IPS-NIHi7 (cell line): ENCODE measurements at regions not wholly inside any gene's neighbourhood (a gene's known extent, or its start where the extent isn't known, plus 50 kb on each side); places are given as distances from the start of the nearest gene placed in this dataset.
A peak's percentile ranks its signal among the peaks of the same experiment; 100 is the strongest.

ENCODE experiments used
- DNase-seq: peaks from one replicate; pipeline ENCODE4 v3.0.0; 2012; ENCODE audit warnings: mixed read lengths; ENCODE audit errors: extremely low spot score

DNA sequence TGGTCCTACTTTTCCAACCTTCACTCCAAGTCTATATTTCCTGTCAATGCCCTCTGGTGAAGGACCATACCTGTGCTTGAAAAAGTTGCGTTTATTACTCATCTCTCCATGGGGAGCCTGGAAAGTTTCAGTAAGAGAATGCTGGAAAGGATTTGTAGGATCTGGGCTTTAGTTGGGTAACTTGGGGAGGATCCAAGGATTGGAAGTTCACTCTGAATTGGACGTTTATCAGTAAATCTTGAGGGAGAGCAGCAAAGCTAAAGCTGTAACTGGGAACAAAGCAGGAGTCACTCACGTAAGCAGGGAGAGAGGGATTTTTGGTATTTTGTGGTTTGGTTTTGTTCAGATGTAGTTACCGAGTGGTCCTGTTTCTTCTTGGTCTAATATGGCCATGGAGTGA is 51.4 kb upstream of the NPVF start:
- no peak for DNase-seq

GRCh38 chr7:25280181-25280580 is 51.9 kb upstream of the NPVF start:
- no peak for DNase-seq

DNA sequence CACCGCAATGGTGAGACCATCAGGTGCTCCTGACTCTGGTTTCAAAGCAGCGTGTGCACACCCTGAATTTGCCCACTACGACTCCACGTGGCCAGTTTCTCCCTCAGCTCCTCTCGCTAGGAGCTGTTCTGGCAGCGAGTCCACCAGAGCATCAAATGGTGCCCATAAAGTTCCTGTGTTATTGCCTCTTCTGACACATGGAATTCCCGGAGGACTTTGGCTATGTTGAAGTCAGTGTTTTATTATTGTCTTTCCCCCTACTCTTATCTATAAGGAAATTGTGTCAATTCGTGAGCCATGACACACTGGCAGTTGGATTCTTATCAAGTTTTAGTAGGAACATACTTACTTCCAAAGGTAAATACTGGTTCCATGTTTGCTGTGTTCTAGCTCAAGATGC is 53.9 kb upstream of the NPVF start:
- no peak for DNase-seq

DNA sequence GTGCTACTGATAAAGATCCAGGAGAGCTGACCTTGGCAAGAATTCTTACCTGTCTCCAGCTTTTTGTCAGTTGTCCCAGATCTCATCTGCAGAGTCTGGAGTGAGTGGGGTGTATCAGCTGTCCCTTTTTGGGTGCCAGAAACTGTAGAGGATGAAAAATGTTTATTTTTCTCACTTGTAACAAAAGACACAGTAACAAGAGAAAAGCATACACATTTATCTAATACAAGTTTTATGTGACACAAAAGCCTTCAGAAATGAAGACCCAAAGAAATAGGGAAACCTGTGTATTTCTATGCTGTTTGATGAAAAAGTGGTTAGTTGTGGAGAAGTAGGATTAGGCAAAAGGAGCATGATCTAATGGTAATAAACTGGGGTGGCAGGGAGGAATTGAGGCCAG is 58.5 kb upstream of the NPVF start:
- no peak for DNase-seq

GRCh38 chr7:25287291-25287690 is 59.0 kb upstream of the NPVF start:
- no peak for DNase-seq

- no peak for DNase-seq
Measured at GRCh38 chr7:25288556-25289307, 60.4 kb upstream of the NPVF start.

DNA sequence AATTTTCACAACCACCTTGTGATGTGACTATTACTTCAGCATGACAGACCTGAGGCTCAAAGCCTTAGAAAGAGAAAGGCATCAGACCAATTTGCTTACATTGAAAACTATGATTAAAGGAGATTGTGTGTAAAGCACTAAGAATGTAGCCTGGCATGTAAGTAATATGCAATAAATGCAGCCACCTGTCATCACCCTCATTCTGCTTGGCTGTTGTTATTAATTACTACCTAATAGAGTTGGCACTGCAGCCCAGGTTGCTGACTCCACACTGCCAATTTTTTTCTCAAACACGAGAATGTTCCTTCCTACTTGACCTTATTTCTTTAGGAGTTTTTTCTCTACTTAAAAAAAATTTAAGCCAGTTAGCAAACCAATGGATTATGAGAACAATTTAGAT is 61.2 kb upstream of the NPVF start:
- no peak for DNase-seq

GRCh38 chr7:25294624-25295023 is 66.3 kb upstream of the NPVF start:
- no peak for DNase-seq

- DNase-seq = no peak
Measured at GRCh38 chr7:25295387-25295786, 67.1 kb upstream of the NPVF start.

GRCh38 chr7:25296086-25296485 is 67.8 kb upstream of the NPVF start:
- DNase-seq = no peak

DNA sequence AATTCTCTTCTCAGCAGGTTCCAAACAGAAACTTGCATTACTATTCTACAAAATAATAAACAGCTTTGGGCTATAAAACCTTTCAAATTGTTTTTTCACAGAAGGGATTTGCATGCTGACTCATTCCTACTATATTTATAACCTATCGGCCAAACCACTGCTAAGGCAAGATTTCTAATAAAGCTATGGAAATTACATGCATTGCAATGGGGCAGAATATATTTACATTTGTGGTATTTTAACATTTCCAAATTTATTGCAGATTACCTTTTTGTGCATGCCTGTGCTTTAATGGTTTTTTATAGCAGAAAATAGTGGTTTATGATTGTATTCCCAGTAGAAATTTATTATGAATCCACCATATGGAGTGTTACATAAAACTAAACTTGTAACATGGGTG is 69.0 kb upstream of the NPVF start:
- no peak for DNase-seq

DNA sequence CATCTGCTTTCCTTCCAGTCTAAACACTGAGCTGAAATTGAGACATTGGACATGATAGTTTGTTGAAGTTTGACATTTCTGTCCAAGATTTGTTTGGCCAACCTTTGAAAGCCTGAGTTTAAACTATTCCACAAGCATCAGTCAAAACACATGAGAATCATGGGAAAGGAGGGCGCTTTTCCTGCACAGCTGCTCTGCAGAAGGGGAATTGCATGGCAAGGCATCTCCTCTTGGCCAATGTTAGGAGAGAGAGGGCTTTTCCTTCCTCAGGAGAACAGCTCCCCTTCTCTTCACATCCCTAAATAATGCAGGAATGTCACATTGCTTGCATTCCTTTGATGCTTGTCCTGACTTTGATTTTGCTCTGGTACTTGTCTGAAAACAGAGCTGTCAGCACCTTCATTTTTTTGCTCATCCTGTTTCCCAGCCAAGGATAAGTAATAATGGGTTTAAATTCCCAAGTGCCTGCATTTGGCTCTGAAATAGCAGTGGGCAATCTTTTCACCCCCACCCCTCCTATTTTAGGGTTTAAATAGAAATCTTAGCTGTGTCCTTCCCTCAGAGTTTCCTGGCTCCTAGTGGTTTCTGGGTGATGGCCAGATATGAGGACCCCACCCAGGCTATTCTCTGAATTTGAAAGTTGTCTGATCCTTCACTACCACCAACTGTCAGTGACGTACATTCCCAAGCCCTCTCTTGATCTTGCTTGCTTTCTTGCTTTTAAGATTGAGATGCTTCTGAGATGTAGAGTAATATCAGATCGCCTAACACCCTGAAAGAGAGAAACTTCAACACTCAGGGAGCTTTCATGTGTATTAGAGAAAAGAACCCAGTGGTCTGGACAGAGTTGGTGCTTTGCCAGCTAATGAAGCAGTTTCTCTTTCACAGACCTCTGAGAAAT is 75.2 kb upstream of the NPVF start:
- DNase-seq = peak; percentile 72

DNA sequence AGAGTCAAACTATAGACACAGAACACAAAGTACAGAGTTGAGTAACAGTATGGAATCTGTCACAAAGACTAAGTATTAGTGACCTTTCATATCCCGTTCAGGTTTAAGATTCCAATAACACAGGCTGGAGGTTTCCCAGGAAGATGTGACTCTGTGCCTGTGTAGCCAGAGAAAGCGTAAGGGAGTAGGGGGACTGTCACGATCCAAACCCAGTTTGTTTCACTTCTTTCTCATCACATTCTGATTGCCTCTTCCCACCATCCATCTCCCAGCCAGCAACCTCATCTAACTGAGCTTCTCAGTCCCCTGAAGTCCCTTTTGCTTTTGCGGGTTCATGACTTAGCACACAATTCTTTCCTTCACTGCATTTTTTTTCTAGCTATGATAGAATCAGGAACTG is 76.4 kb upstream of the NPVF start:
- no peak for DNase-seq

GRCh38 chr7:25305831-25306230 is 77.5 kb upstream of the NPVF start:
- DNase-seq = no peak

- DNase-seq = no peak
Measured at GRCh38 chr7:25307624-25308023, 79.3 kb upstream of the NPVF start.

DNA sequence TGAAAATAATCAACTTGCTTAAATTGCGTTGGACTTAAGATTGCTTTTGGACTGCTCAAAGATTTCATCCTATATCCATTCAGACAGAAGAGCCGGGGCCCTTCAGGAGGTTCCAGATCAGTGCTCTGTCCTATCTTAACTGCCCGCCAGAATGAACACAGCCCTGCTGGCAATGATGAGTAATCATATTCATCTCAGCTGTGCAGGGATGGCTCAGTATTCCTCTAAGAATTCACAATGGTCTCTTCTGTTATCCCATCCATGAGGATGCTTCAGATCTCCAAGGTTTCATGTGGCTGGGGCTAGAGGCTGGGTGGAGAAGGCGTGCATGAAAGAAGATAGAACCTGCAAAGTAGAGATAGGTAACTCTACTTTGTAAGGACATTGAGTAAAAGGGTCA is 80.0 kb upstream of the NPVF start:
- no peak for DNase-seq

DNA sequence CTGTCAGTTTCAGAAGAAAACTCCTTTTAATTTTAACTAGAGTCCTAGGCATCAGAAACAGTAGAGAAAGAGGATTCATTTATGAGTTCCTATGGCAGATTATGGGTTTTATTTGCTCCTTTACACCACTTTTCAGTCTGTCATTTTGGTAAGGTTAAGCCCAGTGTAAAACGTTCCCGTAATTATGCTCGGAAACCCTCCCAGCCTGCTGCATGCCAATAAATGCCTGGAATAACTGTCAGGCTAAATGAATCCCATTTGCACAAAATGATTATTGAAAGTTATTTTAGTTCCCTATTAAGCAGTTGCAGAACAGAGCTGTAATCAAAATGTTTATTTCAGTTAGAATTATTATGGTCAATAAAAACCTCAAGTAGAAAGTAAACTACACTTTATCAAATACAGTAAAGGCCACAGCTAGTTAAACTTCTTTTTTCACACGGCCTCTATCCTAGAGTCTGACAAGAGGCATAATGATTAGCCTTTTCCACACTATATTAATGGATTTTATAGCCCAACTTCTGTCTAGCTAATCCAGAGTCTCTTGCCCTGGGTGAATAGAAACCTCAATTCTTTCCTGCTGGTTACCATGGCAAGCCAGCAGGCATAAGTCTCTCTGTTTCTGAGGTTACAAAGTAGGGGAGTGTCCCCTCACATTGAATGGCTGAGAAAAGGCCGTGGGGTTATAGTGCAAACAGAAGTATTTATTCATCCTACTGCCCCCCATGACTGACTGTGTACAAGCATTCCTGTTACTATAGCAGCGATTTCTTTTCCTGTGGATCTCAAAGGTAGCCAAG is 80.8 kb upstream of the NPVF start:
- DNase-seq = no peak

GRCh38 chr7:25310896-25311295 is 82.6 kb upstream of the NPVF start:
- no peak for DNase-seq

- DNase-seq = no peak
Measured at GRCh38 chr7:25311346-25311745, 83.1 kb upstream of the NPVF start.

- no peak for DNase-seq
Measured at GRCh38 chr7:25312968-25313367, 84.7 kb upstream of the NPVF start.

DNA sequence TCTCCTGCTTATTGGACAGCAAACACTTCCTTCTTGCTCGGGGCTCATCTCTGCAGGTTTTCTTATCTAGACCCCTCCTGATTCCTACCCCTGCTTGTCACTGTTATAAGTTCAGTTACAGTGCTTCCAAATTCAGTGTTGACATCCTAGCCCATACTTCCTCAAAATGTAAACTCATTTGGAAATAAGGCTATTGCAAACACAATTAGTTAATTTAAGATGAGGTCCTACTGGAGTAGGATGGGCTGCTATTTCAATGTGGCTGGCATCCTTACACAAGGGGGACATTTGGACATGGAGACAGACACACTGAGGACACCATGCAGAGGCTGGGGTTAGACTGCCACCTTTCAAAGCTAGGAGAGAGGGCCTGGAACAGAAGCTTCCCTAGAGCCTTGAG is 85.2 kb upstream of the NPVF start:
- DNase-seq = no peak

GRCh38 chr7:25314094-25314730 is 85.9 kb upstream of the NPVF start:
- no peak for DNase-seq
